ENCODE measurements at regions not wholly inside any gene's neighbourhood (a gene's known extent, or its start where the extent isn't known, plus 50 kb on each side); places are given as distances from the start of the nearest gene placed in this dataset.

- TF ChIP-seq ZBTB48 (tag by site-specific recombination; IDR thresholded peaks at IDR 0.05) (no peak), ZNF121 (tag by site-specific recombination; IDR thresholded peaks at IDR 0.05) (no peak), ZSCAN30 (tag by site-specific recombination; IDR thresholded peaks at IDR 0.05) (no peak), REST (tag by site-specific recombination; IDR thresholded peaks at IDR 0.05) (no peak), IKZF3 (tag by site-specific recombination; IDR thresholded peaks at IDR 0.05) (no peak), YY1 (tag by site-specific recombination; IDR thresholded peaks at IDR 0.05) (no peak), HOXA7 (CRISPR knock-in tag; IDR thresholded peaks at IDR 0.05; ENCODE audit: borderline replicate concordance) (no peak)
Observed at GRCh38 chr2:186946896-186947467, 98.0 kb upstream of the ZSWIM2 start.

All from HEK293 (cell line).